ENCODE measurements at regions not wholly inside any gene's neighbourhood (a gene's known extent, or its start where the extent isn't known, plus 50 kb on each side); places are given as distances from the start of the nearest gene placed in this dataset.
"Not testable (repeated sequence)": the region's sequence is repeated elsewhere in the genome, so short reads cannot be mapped to it uniquely, and the experiment has no call there.

GRCh38 chr1:166391279-166392066 lies 224.7 kb upstream of the FAM78B start:
- DNase-seq (ENCODE audit: low read depth in 2 of 2) = no peak

GRCh38 chr1:166395729-166396128 lies 228.9 kb upstream of the FAM78B start:
- no peak for DNase-seq (ENCODE audit: low read depth in 2 of 2)

- not testable (repeated sequence) for DNase-seq (ENCODE audit: low read depth in 2 of 2)
Measured at GRCh38 chr1:166409253-166410082, 242.7 kb upstream of the FAM78B start.

GRCh38 chr1:166410083-166410385 lies 243.2 kb upstream of the FAM78B start:
- no peak for DNase-seq (ENCODE audit: low read depth in 2 of 2)

- not testable (repeated sequence) for DNase-seq (ENCODE audit: low read depth in 2 of 2)
Measured at GRCh38 chr1:166416831-166417230, 250.0 kb upstream of the FAM78B start.

GRCh38 chr1:166418344-166418933 lies 251.6 kb upstream of the FAM78B start:
- DNase-seq (ENCODE audit: low read depth in 2 of 2) = no peak

GRCh38 chr1:166422586-166422985 lies 255.8 kb upstream of the FAM78B start:
- not testable (repeated sequence) for DNase-seq (ENCODE audit: low read depth in 2 of 2)

GRCh38 chr1:166432655-166433054 lies 265.9 kb upstream of the FAM78B start:
- no peak for DNase-seq (ENCODE audit: low read depth in 2 of 2)

GRCh38 chr1:166433404-166434304 lies 266.9 kb upstream of the FAM78B start:
- not testable (repeated sequence) for DNase-seq (ENCODE audit: low read depth in 2 of 2)

GRCh38 chr1:166457700-166458099 lies 290.9 kb upstream of the FAM78B start:
- no peak for DNase-seq (ENCODE audit: low read depth in 2 of 2)

- no peak for DNase-seq (ENCODE audit: low read depth in 2 of 2)
Measured at GRCh38 chr1:166464333-166464732, 297.5 kb upstream of the FAM78B start.

- DNase-seq (ENCODE audit: low read depth in 2 of 2) = no peak
Measured at GRCh38 chr1:166470014-166470413, 303.2 kb upstream of the FAM78B start.

- no peak for DNase-seq (ENCODE audit: low read depth in 2 of 2)
Measured at GRCh38 chr1:166470441-166470840, 303.6 kb upstream of the FAM78B start.

GRCh38 chr1:166471359-166471758 lies 304.6 kb upstream of the FAM78B start:
- DNase-seq (ENCODE audit: low read depth in 2 of 2) = no peak

- peak; percentile 5 to 40 for DNase-seq (ENCODE audit: low read depth in 2 of 2)
Measured at GRCh38 chr1:166479052-166479631, 312.3 kb upstream of the FAM78B start.

- no peak for DNase-seq (ENCODE audit: low read depth in 2 of 2)
Measured at GRCh38 chr1:166484471-166484870, 317.7 kb upstream of the FAM78B start.

GRCh38 chr1:166484871-166485270 lies 318.1 kb upstream of the FAM78B start:
- no peak for DNase-seq (ENCODE audit: low read depth in 2 of 2)

GRCh38 chr1:166485620-166486019 lies 318.8 kb upstream of the FAM78B start:
- no peak for DNase-seq (ENCODE audit: low read depth in 2 of 2)

- DNase-seq (ENCODE audit: low read depth in 2 of 2) = no peak
Measured at GRCh38 chr1:166488327-166488726, 321.5 kb upstream of the FAM78B start.

GRCh38 chr1:166489356-166489669 lies 322.5 kb upstream of the FAM78B start:
- DNase-seq (ENCODE audit: low read depth in 2 of 2) = no peak

GRCh38 chr1:166489670-166490436 lies 323.1 kb upstream of the FAM78B start:
- peak; percentile 5 to 9 for DNase-seq (ENCODE audit: low read depth in 2 of 2)

Measured in stimulated activated CD8-positive, alpha-beta memory T cell treated with anti-CD3 and anti-CD28 coated beads, Interleukin-2, amount 100 ng/mL, for 1 hour (primary cell).